Stimulated activated CD4-positive, alpha-beta T cell treated with anti-CD3 and anti-CD28 coated beads, Interleukin-4, amount 100 ng/mL, for 24 hours (primary cell): ENCODE measurements at regions not wholly inside any gene's neighbourhood (a gene's known extent, or its start where the extent isn't known, plus 50 kb on each side); places are given as distances from the start of the nearest gene placed in this dataset.
A peak's percentile ranks its signal among the peaks of the same experiment; 100 is the strongest.

Experiments used
- DNase-seq: peaks from one replicate; pipeline ENCODE4 v3.0.0-alpha.2; 2020

GRCh38 chr4:60042941-60043340, 1157.2 kb upstream of the ADGRL3 start:
- no peak for DNase-seq

DNA sequence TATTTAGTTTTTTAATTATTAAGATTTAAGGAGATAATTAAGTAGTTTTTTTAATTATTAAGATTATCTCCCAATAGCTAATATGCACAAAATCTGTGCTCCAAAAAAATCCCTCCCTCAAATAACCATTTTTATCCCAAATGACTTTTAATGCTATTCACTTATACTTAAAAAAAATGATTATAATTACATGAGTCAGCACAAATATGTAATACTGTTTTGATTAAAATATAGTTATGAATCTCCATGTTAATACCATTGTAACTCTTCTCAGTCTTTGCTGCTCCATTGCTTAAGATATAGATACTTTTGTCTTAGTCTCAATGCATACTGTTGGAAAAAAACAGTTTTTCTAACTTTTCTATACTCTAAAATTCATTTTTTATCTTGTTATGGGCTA, 1121.1 kb upstream of the ADGRL3 start:
- no peak for DNase-seq

DNA sequence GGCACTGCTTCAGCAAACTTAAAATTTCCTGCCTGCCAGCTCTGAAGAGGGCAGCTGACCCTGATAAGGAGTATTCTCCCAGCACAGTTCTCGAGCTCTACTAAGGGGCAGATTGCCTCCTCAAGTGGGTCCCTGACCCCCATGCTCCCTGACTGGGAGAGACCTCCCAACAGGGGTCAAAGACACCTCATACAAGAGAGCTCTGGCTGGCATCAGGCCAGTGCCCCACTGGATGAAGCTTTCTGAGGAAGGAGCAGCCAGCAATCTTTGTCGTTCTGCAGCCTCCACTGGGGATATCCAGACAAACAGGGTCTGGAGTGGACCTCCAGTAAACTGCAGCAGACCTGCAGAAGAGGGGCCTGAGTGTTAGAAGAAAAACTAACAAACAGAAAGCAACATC, 1118.3 kb upstream of the ADGRL3 start:
- no peak for DNase-seq

DNA sequence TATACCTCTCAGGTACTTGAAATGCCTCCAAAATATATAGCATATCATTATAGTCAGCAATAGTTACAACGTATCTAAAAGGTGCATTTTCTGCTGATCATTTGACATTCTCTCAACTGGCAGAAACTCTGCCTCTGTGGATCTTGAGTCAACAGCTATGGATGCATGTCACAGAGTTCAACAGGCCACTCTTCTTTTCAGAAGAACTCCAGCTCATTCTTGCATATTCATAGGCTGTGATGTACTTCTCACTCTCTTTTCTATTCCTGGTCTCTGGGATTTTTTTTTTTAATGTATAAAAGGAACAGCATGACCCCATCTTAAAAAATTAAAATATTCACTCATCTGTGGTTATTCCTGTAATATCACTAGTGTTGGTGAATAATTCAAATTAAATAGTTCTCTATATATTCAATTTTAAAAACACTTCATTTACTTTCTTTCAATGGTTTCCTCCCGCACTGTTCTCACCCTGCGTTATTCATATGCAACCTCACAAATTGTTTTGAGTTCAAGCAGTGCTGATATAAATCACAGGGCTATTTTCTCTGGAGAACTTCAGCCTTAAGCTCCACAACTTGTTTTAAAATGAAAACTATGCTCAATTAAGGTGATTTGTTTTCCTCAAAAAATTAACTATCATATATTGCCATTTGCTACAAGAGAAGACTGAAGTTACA, 1111.2 kb upstream of the ADGRL3 start:
- DNase-seq, result no peak

DNA sequence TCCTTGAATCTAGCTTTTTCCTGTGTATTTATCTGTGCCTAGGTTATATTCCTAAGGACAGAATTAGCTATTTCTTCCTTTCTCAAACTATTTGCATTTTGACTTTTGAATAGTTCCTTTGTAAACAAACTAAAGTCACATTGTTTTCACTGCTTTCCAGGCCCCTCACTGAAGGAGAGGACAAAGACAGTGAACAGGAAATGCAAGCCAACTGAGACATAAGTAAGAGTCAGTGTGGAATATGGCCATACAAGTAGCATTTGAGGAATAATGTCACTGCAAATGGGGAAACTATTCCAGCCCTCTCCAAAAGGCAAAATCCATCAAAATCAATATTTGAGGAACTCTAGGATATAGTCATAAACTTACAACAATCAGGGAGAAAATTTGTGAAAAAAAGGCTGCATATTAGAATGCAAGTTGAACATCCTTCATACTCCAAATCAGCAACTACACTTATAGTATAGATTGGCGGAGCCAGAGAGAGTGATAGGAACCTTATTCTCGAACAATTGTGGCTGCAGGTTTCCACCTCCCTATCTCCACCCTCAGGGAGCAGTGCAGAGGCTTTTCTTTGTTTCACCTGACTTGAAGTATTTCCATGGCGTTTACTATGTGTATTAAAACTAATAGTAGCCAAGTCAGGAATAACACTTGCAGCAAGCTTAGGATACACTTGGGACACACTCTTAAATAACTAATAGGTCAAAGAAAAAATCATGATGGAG, 1110.4 kb upstream of the ADGRL3 start:
- no peak for DNase-seq

DNA sequence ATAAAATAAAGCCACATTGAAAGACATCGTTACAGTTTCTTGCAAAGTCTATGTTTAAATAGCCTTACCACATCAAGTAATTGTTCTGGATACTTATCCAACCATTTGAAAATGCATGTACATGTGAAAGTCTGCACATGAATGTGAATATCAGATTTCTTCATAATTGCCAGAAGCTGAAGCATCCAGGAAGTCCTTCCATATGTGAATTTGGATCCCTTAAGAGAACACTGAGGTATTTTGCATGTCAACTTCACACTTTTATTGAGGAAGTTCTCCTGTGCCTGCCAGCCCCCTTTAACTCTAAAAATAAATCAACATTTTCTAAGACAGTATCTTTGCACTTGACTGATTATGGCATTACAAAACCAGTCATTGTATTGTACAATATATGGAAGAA, 1103.5 kb upstream of the ADGRL3 start:
- no peak for DNase-seq

DNA sequence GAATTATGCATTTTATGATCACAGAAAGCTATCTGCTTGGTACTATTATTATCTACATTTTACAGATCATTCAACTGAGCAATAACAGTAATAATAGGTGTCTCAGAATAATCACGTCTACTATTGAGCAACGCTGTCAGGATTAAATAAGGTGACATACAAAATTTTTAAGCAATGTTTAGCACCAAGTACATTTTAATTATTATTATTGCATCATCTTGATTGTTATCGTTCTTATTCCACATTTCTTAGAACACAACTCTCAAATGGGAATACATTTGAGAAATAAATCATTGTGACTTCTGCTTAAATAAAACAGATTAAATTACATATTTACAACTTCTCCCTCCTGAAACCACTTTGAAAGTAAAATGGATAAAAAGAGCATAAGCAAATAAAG, 1083.5 kb upstream of the ADGRL3 start:
- DNase-seq, result no peak

DNA sequence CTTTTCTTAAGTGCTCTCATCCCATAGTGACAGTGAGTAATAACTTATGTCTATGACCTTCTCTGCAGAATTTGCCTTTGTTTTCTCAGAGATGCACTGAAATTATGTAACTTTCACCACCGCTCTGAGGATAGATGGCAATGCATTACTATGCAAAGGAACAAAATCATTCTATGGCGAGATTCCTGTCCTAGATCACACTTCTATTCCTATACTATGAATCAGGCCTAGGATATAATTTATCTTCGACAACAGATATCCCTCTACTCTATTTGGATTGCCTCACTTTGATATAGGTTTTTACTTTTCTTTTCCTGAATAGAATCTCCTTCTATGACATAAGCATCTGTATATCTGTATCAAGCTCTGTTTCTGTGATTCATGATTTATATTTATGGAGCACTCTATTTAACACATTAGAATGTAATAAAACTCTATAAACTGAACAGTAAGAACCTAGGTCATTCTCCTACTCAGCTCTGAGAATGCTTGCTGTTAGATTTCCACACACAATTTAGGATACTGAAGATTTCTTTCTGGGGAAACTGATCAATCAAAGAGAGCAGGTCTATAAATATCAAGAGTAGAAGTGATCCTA, 1082.3 kb upstream of the ADGRL3 start:
- no peak for DNase-seq

- DNase-seq, result no peak
Observed at GRCh38 chr4:60122820-60123219, 1077.3 kb upstream of the ADGRL3 start.

GRCh38 chr4:60128888-60129287, 1071.2 kb upstream of the ADGRL3 start:
- no peak for DNase-seq

GRCh38 chr4:60129740-60130139, 1070.4 kb upstream of the ADGRL3 start:
- no peak for DNase-seq

- no peak for DNase-seq
Observed at GRCh38 chr4:60133375-60133774, 1066.8 kb upstream of the ADGRL3 start.

DNA sequence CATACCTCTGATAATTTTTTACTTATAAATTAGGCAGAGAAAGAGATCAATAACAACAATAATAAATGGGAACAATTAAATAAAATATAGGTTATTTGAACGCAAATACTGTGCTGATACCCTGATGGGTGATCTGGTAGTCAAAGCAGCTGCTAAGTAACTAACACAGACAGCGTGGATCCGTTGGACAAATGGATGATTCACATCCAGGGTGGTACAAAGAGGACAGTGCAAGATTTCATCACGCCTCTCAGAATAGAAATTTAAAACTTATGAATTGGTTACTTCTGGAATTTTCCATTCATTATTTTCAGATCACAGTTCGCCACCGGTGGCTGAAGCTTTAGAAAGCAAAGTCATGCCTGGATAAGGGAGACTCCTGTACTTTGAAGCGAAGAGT, 1066.0 kb upstream of the ADGRL3 start:
- no peak for DNase-seq

GRCh38 chr4:60155088-60155487, 1045.0 kb upstream of the ADGRL3 start:
- no peak for DNase-seq

DNA sequence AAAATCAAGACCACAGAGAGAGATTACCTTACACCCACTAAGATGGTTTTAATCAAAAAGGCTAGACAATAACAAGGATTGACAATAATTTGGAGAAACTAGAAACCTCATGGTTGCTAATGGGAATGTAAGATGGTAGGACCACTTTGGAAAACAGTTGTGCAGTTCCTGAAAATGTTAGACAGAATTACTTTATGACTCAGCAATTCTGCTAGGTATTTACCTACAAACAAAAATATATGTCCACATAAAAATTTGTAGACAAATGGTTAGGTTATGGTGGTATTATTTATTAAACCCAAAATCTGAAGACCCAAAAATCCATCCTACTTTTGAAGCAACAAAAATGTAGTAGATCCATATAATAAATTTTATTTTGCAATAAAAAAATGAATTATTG, 1027.0 kb upstream of the ADGRL3 start:
- no peak for DNase-seq

GRCh38 chr4:60173718-60174117, 1026.4 kb upstream of the ADGRL3 start:
- DNase-seq, result no peak

DNA sequence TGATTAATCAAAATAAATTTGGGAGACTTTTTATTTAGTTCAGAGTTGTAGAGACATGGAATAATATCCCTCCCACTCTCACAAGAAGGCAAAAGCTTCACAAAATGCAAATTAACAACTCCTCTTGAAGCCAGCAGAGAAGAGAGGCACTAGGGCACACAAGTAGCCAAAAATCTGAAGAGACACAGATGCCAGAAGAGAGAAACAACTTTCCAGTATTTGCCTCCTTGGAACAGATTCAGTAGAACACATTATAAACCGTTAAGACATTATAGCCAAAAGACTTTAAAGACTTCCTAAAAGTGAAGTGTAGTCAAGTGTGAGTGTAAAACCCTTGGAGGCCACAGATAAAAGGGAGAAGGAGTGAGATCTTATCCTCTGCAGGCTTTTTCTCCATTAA, 1024.9 kb upstream of the ADGRL3 start:
- no peak for DNase-seq

DNA sequence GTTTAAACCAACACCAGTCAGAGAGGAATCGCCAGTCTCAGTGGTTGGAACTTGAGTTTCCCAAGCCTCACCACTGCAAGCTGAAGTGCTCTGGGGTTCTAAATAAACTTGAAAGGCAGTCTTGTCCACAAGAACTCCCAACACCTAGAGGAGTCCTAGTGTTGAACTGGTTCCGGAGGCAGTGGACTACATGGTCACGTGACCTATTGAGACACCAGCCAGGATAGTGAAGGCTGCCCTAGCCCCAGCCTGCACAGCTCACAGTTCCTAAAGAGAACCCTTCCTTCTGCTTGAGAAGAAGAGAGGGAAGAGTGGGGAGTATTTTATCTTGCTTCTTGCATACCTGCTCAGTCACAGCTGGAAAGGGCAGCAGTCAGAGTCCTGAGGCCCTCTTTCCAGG, 1012.7 kb upstream of the ADGRL3 start:
- no peak for DNase-seq

- DNase-seq, result no peak
Observed at GRCh38 chr4:60189286-60189685, 1010.8 kb upstream of the ADGRL3 start.

GRCh38 chr4:60194214-60194613, 1005.9 kb upstream of the ADGRL3 start:
- DNase-seq, result no peak

- no peak for DNase-seq
Observed at GRCh38 chr4:60195256-60195655, 1004.9 kb upstream of the ADGRL3 start.

DNA sequence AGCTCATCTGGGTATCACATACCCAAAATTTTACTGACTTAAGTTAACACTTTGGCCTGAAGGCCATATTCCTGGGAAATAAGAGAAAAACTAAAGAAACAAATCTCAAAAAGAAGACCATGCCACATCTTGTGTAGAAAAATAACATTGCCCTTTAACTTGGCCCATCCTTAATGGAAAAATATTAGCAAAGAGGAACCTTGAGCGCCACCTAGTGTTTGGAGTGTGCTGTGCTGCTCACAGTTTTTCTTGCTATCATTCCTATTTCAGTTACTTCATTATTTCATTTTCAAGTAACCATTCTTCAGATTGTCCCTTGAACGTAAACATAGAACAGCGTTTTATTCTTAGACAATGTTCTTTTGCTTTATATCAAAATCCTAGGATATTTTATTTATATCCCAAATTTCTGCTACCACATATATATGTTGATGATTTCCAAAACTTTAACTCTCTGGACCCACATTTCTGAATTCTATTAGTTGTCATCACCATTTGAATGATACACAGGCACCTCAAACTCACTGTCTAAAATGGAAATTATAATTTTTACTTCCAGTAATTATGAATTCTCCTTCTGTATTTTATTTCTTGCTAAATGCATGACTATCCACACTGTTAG, 999.0 kb upstream of the ADGRL3 start:
- DNase-seq, result peak; percentile 19

- DNase-seq, result no peak
Observed at GRCh38 chr4:60209588-60209987, 990.5 kb upstream of the ADGRL3 start.

DNA sequence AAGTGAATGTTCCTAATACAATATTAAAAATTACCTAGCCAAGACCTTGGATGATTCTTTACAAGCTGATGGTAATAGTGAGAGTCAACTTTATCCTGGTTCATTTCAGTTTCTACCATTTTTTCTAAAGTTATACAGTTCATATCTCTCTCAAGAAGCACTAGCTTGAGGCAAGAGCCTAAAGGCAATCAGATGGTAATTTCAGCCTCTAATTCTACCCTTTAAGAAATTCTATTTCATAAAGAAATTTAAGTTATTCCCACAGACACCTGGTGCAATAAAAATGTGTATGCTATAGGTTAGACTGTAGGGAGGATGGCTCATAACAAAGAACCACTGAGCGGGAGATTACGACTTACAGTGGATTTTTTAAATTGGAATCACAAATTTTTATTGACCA, 984.2 kb upstream of the ADGRL3 start:
- DNase-seq, result no peak
